ENCODE measurements at regions not wholly inside any gene's neighbourhood (a gene's known extent, or its start where the extent isn't known, plus 50 kb on each side); places are given as distances from the start of the nearest gene placed in this dataset.

DNA sequence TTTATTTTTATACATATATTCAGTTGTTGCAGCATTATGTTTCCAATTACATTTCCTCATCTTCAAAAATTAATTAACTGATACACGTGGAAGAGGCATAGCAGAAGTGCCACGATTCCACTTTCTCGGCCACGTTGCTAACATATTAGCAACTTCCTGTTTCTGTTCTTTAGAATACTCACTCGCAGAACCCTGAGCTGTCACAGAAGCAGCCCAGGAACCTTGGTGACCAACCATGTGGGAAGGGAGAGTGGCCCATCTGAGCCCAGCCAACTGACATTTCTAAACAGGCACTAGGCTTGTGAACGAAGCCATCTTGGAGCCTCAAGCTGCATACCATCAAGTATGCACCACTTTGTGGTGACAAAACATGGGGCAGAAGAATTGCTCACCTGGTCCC is 350.1 kb downstream of the CBLN2 start:
- no peak for DNase-seq
- no peaks in the 10 kb centered on the region for H3K27me3 Mint-ChIP-seq
- H3K9me3 Mint-ChIP-seq: no peaks in the 10 kb centered on the region
- no peak overlapping the region for H3K4me3 Mint-ChIP-seq
- no peak overlapping the region for H3K27ac Mint-ChIP-seq
- CTCF ChIA-PET: no interaction called here
- H3K36me3 Mint-ChIP-seq: no peaks in the 10 kb centered on the region
- H3K4me1 Mint-ChIP-seq: no peaks in the 10 kb centered on the region

DNA sequence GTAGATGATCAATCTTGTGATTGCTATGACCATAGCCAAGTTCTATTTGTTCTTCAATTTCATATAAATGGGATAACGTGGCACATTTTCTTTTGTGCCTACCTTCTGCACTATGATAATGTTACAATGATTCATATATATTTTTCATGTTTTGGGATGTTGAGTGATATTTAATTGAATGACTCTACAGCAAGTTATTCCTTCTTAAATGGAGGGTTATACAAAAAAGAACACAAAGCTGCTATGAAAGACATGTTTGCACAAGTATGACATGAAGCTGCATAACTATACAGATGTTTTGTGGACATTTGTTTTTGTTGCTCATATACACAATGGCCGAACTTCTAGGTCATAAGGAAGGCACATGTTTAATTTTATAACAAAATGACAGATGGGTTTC is 356.2 kb downstream of the CBLN2 start:
- Mint-ChIP-seq H3K27ac (no peak overlapping the region), H3K4me1 (no peaks in the 10 kb centered on the region), H3K9me3 (peaks cover 2% of the 10 kb centered on the region), H3K4me3 (no peak overlapping the region), H3K27me3 (no peaks in the 10 kb centered on the region), H3K36me3 (no peaks in the 10 kb centered on the region)
- DNase-seq: no peak
- CTCF ChIA-PET: no interaction called here

- CTCF ChIA-PET: no interaction called here
- Mint-ChIP-seq H3K36me3 (no peaks in the 10 kb centered on the region), H3K4me1 (no peaks in the 10 kb centered on the region), H3K27me3 (no peaks in the 10 kb centered on the region), H3K27ac (no peak overlapping the region), H3K9me3 (peaks cover 6% of the 10 kb centered on the region), H3K4me3 (no peak overlapping the region)
- no peak for DNase-seq
Observed at GRCh38 chr18:72181241-72181764, 362.8 kb downstream of the CBLN2 start.

DNA sequence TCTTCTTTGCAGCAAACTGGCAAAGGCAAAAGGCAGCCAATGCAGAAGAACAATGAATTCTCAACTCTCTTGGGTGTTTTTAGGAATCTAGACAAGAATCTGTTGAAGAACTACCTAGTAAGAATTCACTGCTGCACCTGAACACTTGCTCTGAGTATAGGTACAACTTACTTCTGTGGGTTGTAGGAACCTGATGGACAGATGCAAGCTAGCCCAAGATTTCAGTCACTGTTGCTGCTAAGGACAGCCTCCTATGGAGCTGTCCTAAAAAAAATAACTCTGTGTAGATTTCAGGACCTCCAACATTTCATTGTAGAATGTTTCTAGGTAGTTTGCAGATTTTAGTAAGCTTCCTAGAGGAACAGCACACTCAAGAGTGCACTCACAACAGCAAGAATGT is 363.5 kb downstream of the CBLN2 start:
- DNase-seq: no peak
- Mint-ChIP-seq H3K9me3 (peaks cover 6% of the 10 kb centered on the region), H3K27me3 (no peaks in the 10 kb centered on the region), H3K4me3 (no peak overlapping the region), H3K4me1 (no peaks in the 10 kb centered on the region), H3K27ac (no peak overlapping the region), H3K36me3 (no peaks in the 10 kb centered on the region)
- CTCF ChIA-PET: no interaction called here

DNA sequence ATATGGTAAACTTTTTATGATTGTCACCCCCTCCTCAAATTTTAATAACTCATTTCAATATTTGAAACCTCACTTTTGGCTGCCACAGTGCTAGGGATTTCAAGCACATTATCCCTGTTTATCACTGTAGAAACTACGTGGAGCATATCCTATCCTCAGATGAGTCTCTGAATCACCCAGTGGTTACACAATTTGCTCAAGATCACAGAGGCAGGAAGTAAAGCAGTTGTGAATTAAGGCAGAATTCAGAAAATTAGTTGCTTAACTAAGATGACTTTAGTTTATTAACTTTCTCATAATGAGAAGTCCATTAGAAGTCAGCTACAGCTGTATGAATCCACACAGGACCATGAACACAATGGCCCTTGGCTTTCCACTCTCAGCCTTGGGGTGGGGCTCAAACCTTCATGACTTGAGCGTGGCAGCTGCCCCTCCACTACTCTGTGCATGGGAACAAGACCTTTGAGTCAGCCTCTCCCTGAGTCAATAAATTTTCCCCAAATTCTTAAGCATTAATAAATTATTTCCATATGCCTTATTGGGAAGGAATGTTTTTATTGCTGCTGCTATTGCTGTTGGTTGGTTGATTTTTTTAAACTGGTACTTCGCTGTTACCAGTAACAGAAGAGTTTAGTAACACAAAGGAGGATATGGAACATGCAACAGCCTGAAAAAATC is 369.0 kb downstream of the CBLN2 start:
- H3K27ac Mint-ChIP-seq: no peak overlapping the region
- peaks cover 3% of the 10 kb centered on the region for H3K9me3 Mint-ChIP-seq
- CTCF ChIA-PET: no interaction called here
- DNase-seq: no peak
- no peaks in the 10 kb centered on the region for H3K4me1 Mint-ChIP-seq
- no peaks in the 10 kb centered on the region for H3K36me3 Mint-ChIP-seq
- no peaks in the 10 kb centered on the region for H3K27me3 Mint-ChIP-seq
- H3K4me3 Mint-ChIP-seq: no peak overlapping the region

DNA sequence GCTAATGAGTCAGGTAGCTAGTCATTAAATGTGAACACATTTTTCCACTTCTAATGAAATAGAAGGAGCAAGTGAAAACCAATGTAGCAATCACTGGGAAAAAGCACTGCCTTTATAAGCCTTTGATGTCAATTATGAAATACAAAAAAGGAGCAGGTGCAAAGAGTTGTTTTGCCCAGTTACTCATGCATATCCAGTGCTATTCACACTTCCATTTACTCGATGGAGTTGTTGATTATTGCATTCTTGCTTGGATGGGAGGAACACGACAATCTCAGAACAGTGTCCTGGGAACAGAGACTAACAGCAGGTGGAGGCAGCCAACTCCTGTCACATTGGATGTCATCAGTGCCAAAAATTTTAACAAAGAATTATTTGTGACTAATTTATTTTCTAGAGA is 372.5 kb downstream of the CBLN2 start:
- peaks cover 3% of the 10 kb centered on the region for H3K9me3 Mint-ChIP-seq
- H3K4me1 Mint-ChIP-seq: no peaks in the 10 kb centered on the region
- no peak for DNase-seq
- H3K36me3 Mint-ChIP-seq: no peaks in the 10 kb centered on the region
- H3K27me3 Mint-ChIP-seq: no peaks in the 10 kb centered on the region
- CTCF ChIA-PET: no interaction called here
- H3K4me3 Mint-ChIP-seq: no peak overlapping the region
- H3K27ac Mint-ChIP-seq: no peak overlapping the region

DNA sequence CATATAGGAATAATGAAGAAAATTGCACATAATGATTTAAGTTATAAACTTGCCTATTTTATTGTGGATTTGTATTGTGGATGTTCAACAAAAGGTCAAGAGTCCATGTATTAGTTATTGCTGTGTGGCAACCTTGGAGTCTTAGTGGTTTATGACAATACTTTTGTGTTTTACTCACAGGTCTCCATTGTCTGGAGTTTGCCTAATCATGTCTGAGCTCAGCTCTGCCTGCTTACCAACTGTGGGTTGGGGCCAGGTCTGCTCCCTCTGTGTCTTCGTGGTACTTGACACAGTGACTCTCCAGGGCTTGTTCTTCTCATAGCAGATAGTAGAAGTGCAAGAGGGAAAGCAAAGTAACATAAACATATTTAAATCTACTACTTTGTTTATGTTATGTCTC is 382.5 kb downstream of the CBLN2 start:
- H3K4me3 Mint-ChIP-seq: no peak overlapping the region
- CTCF ChIA-PET: no interaction called here
- H3K36me3 Mint-ChIP-seq: no peaks in the 10 kb centered on the region
- no peaks in the 10 kb centered on the region for H3K4me1 Mint-ChIP-seq
- H3K27me3 Mint-ChIP-seq: no peaks in the 10 kb centered on the region
- H3K27ac Mint-ChIP-seq: no peak overlapping the region
- DNase-seq: no peak
- peaks cover 5% of the 10 kb centered on the region for H3K9me3 Mint-ChIP-seq

GRCh38 chr18:72160510-72161445 is 383.4 kb downstream of the CBLN2 start:
- Mint-ChIP-seq H3K9me3 (peaks cover 8% of the 10 kb centered on the region), H3K4me3 (no peak overlapping the region), H3K27ac (no peak overlapping the region), H3K4me1 (no peaks in the 10 kb centered on the region), H3K36me3 (no peaks in the 10 kb centered on the region), H3K27me3 (no peaks in the 10 kb centered on the region)
- DNase-seq: no peak
- CTCF ChIA-PET: no interaction called here

- Mint-ChIP-seq H3K9me3 (peaks cover 10% of the 10 kb centered on the region), H3K36me3 (no peaks in the 10 kb centered on the region), H3K27me3 (no peaks in the 10 kb centered on the region), H3K4me3 (no peak overlapping the region), H3K4me1 (no peaks in the 10 kb centered on the region), H3K27ac (no peak overlapping the region)
- CTCF ChIA-PET: no interaction called here
- DNase-seq: no peak
Observed at GRCh38 chr18:72155327-72155726, 388.8 kb downstream of the CBLN2 start.

DNA sequence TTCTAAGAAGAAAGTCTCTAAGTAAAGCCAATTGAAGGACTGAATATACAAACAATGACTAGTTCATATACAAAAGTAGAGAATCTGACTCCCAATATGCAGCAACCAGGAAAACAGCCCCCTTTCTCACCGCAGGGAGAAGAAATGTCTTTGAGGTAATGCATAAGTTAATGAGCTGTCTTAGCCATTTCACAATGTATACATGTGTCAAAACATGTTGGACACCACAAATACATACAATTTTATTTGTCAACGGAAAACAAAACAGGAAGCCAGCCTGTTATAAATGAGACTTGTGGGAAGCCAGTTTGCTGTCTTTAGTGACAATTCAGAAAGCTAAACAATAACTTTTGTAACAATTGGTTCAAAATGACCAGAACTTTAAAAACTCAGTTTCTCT is 389.2 kb downstream of the CBLN2 start:
- Mint-ChIP-seq H3K4me1 (no peaks in the 10 kb centered on the region), H3K4me3 (no peak overlapping the region), H3K9me3 (peaks cover 10% of the 10 kb centered on the region), H3K27me3 (no peaks in the 10 kb centered on the region), H3K27ac (no peak overlapping the region), H3K36me3 (no peaks in the 10 kb centered on the region)
- DNase-seq: no peak
- CTCF ChIA-PET: no interaction called here

DNA sequence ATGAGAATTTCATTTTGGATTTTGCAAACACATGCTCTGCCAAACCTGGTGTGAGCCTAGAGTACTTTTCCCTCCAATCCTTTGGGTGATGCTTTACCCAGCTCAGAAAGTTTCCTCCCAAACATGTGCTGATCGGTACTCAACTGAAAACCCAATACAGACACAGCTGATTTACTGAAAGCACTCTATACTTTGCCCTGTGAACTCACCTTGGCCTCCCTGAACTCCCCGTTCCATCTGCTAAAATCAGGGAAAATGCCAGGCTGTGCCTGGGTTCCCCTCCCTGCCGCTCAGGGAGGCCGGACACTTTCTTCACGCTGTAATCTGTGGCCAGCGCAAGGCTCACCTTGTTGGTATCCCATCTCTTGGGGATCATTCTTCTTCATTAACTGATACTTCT is 391.2 kb downstream of the CBLN2 start:
- Mint-ChIP-seq H3K27me3 (no peaks in the 10 kb centered on the region), H3K27ac (no peak overlapping the region), H3K36me3 (no peaks in the 10 kb centered on the region), H3K9me3 (peaks cover 10% of the 10 kb centered on the region), H3K4me1 (no peaks in the 10 kb centered on the region), H3K4me3 (no peak overlapping the region)
- no peak for DNase-seq
- CTCF ChIA-PET: no interaction called here

DNA sequence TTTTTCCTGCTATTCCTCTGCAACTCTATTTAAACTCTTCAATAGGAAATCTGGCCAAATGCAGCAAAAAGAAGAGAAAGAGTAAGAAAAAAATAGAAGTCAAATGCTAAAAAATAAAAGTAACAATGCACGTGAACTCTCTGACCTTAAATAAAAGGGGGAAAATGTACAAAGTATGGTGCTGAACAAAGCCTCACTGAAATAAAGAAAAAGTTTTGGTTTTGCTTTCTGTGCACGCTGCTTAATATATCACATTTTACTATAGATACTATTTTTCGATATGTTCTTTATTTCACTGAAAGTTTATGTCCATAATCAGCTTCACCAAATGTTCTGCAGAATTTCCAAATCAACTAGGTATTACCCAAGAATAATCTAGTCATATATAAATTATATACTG is 396.3 kb downstream of the CBLN2 start:
- H3K9me3 Mint-ChIP-seq: no peaks in the 10 kb centered on the region
- no peaks in the 10 kb centered on the region for H3K27me3 Mint-ChIP-seq
- H3K4me1 Mint-ChIP-seq: no peaks in the 10 kb centered on the region
- H3K36me3 Mint-ChIP-seq: no peaks in the 10 kb centered on the region
- CTCF ChIA-PET: no interaction called here
- no peak for DNase-seq
- no peak overlapping the region for H3K4me3 Mint-ChIP-seq
- no peak overlapping the region for H3K27ac Mint-ChIP-seq

DNA sequence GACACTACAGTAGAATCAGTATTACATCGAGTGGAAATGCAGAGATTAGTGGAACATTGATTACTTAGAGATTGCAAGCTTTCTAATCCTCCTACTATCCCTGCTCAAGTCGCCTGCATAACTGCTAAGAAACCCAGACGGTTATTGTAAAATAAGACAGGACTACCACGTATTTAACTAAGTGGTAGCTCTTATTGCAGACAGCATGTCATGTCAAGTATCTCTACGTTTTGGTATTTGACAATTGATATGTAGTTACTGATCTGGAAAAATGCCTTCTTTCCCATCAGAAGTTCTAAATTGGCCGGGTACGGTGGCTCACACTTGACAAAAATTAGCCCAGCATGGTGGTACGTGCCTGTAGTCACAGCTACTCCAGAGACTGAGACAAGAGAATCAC is 404.1 kb downstream of the CBLN2 start:
- CTCF ChIA-PET: no interaction called here
- Mint-ChIP-seq H3K27ac (no peak overlapping the region), H3K9me3 (peaks cover 10% of the 10 kb centered on the region), H3K36me3 (no peaks in the 10 kb centered on the region), H3K4me1 (no peaks in the 10 kb centered on the region), H3K4me3 (no peak overlapping the region), H3K27me3 (no peaks in the 10 kb centered on the region)
- DNase-seq: no peak

DNA sequence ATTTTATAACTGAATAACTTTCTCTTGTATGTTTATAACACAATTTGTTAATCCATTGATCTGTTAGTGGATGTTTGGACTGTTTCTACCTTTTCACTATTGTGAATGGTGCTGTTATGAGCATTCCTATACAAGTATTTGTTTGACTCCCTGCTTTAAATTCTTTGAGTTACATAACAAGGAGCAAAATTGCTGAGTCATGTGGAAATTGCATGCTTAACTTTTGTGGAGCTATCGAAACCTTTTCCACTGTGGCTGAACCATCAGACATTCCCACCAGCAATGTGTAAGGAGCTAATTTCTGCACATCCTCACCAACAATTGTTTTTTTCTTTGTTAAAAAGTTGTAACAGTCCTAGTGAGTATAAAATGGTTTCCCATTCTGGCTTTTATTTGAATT is 415.5 kb downstream of the CBLN2 start:
- no peak for DNase-seq
- no peaks in the 10 kb centered on the region for H3K36me3 Mint-ChIP-seq
- H3K4me1 Mint-ChIP-seq: no peaks in the 10 kb centered on the region
- CTCF ChIA-PET: no interaction called here
- no peaks in the 10 kb centered on the region for H3K27me3 Mint-ChIP-seq
- no peak overlapping the region for H3K4me3 Mint-ChIP-seq
- no peaks in the 10 kb centered on the region for H3K9me3 Mint-ChIP-seq
- no peak overlapping the region for H3K27ac Mint-ChIP-seq

DNA sequence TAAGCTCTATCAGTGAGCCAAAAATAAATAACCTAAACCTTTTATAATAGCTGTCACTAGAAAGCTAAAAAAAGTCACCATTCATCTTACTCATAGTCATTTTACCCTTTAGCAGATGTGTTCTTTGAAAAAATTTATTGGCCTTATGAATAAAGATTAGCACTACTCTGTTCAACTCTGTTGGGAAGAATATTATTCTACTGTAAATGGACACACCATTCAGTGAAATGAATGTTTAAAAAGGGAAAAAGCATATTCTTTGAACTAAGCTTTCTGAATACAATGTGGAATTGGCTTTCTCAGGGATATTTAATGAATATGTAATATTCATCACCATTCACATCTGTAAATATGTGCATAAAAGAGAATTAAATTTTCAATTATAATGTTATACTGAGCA is 422.0 kb downstream of the CBLN2 start:
- Mint-ChIP-seq H3K27me3 (no peaks in the 10 kb centered on the region), H3K27ac (no peak overlapping the region), H3K36me3 (no peaks in the 10 kb centered on the region), H3K4me1 (no peaks in the 10 kb centered on the region), H3K4me3 (no peak overlapping the region), H3K9me3 (peaks cover 2% of the 10 kb centered on the region)
- DNase-seq: no peak
- CTCF ChIA-PET: no interaction called here
